GM12872 (cell line): ENCODE measurements at regions not wholly inside any gene's neighbourhood (a gene's known extent, or its start where the extent isn't known, plus 50 kb on each side); places are given as distances from the start of the nearest gene placed in this dataset.

Experiments
- TF ChIP-seq, protein P1 (sequence below): IDR thresholded peaks from 3 replicates; pipeline ENCODE4 v1.5.1; 2011; ENCODE audit warnings: low read depth, mild to moderate bottlenecking, low read length, moderate library complexity; ENCODE audit not compliant: insufficient read depth

DNA sequence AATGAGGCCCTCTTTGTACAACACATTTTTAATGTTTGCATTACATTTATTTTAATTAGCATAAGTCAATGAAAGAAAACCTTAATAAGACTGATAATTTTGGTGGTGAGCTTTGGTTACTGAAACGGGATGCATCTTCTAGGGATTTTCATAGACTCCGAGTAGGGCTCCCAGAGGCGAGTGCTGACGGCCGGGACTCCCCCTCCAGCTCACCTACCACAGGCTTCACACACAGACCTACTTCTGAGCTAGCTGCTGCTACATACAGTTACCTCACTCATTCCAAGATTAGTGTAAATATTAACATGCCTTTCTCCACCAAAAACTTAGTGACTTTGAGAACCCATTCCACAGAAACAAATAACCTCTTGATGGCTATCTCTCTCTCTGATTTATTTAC lies 271.1 kb downstream of the GALR1 start:
- TF ChIP-seq, protein P1, sequence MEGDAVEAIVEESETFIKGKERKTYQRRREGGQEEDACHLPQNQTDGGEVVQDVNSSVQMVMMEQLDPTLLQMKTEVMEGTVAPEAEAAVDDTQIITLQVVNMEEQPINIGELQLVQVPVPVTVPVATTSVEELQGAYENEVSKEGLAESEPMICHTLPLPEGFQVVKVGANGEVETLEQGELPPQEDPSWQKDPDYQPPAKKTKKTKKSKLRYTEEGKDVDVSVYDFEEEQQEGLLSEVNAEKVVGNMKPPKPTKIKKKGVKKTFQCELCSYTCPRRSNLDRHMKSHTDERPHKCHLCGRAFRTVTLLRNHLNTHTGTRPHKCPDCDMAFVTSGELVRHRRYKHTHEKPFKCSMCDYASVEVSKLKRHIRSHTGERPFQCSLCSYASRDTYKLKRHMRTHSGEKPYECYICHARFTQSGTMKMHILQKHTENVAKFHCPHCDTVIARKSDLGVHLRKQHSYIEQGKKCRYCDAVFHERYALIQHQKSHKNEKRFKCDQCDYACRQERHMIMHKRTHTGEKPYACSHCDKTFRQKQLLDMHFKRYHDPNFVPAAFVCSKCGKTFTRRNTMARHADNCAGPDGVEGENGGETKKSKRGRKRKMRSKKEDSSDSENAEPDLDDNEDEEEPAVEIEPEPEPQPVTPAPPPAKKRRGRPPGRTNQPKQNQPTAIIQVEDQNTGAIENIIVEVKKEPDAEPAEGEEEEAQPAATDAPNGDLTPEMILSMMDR: no peak

DNA sequence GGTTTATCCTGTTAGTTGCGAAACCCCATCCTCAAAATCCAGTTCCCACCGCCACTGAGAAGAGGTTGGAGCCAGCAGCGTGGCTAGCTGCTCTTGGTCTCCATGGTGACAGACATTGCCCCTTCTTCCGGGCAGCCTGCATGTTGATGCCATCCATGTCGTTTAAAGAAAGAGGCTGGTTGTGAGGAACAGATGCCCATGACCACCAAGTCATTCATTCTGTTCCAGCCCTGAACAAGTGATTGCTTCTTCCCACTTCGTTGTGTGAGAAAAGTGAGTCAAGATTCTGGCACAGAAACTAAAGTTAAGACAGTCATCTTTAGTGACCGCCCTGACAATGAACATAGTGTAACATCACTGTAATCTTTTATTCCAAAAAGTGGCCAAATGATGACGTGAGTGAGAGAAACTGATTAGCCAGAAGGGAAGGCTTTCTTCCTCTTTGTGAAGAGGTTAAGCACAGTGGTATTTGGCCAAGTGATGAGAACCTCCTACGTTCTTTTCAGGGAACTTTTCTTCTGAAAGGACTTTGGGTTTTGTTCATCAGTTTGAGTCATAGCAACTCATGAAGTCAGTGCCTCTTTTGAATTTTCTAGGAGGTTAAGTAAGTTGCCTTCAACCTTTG lies 272.5 kb downstream of the GALR1 start:
- TF ChIP-seq, protein P1: no peak

DNA sequence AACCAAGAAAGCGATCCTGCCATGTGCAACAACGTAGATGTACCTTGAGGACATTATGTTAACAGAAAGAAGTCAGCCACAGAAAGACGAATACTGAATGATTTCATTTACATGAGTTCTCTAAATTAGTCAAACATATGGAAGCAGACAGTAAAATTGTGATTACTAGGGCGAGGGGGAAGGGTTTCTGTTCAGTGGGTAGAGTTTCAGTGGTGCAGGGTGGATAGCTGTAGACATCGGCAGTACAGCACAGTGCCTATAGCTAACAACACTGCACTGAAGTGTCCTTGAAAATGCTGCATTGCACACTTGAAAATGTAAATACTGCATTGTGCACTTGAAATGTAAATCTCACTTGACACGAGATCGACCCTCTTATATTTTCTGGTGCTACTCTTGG lies 275.3 kb downstream of the GALR1 start:
- TF ChIP-seq, protein P1: no peak

DNA sequence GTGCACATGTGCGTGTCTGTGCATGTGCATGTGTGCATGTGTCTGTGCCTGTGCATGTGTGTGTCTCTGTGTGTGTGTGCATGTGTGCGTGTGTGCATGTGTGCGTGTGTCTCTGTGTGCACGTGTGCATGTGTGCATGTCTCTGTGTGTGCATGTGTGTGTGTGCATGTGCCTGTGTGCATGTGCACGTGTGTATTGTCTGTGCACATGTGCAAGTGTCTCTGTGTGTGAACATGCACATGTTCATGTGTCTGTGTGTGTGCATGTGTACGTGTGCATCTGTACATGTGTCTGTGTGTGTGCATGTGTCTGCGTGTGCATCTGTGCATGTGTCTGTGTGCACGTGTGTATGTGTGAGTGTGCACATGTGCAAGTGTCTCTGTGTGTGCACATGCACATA lies 277.3 kb downstream of the GALR1 start:
- TF ChIP-seq, protein P1: no peak

DNA sequence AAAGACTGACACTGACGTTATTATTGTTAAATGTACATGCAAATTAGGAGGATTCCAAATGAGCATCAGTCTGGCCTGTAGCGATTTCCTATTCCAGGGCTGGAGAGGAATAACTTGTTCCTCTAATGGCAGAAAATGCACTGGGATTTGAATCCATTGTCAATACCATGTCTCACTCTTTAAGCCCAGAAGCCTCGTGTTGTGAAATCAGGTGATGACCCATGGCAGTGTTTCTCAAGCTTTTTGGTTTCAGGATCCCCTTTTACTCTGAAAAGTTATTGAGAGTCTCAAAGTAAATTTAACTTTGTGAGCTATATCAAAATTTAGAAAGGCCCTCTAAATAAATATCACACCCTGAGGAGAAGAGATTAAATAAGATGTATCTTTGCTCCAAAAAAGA lies 279.2 kb downstream of the GALR1 start:
- TF ChIP-seq, protein P1: no peak

DNA sequence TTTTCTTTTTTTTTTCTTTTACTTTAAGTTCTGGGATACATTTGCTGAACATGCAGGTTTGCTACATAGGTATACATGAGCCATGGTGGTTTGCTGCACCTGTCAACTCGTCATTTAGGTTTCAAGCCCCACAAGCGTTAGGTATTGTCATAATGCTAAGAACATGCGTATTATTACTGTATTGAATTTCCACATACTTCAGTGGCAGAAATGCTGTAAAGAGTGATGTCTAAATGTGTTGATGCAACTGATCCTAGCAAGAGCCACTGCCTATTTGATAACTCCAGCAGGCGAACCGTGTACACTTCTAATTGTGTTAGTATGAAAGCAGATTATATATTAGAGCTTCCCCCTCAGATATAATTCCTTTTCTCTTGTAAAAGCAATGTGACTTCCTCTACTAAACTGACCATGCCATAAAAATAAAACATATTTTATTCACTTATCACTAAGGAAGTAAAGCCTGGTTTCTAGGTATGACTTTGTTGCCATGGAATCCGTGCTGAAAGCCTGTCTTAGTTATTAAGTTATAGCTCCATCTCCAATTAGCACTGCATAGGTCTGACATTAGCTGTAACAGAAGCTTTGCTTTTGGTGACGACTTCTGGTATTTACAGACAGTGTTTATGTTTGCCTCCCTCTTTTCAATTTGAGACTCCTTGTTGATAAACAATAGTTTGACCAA lies 280.0 kb downstream of the GALR1 start:
- TF ChIP-seq, protein P1: no peak

DNA sequence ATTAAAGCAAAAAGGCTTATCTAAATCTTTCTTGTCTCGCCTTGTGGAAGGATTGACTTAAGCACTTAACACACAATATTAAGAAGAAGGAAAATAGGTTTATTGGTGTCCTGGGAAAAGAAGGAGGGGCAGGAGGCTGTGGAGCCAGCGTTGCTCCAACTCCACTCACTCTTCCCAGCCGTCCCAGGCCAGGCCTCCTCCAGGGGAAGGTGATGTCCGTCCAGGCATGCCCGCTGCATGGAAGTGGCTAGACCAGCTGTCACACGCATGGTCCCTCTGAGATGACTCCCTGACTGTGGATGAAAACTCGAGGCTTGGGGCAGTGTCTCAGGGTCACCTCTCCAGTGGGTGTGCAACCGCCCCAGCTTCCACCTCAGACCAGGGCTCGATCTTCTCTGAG lies 281.1 kb downstream of the GALR1 start:
- TF ChIP-seq, protein P1: no peak
